HG03558 (cell line): ENCODE measurements at regions not wholly inside any gene's neighbourhood (a gene's known extent, or its start where the extent isn't known, plus 50 kb on each side); places are given as distances from the start of the nearest gene placed in this dataset.

Source experiments
- ATAC-seq: cut with Tn5 transposase; IDR thresholded peaks from one replicate; pipeline ENCODE4 v1.9.1; 2021; ENCODE audit warnings: moderate number of reproducible peaks; ENCODE audit not compliant: unreplicated experiment; ENCODE audit errors: extremely low read depth

DNA sequence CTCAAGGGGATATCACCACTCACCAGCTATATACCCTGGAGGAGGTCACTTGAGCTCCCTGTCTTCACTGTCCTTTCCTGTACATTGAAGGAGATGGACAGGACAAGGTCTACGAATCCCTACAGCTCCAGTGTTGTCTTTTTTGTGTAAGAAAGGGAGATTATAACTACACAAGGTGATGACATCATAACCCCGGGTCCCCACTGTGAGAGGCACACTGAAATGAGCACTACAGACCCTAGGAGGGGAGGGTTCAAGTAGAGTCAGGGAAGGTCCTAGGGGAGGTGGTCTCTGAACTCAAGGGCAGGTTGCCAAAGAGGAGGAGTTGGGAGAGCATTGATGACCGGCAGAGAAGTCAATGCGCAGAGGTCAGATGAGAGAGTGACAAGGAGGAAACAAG is 108.3 kb upstream of the SLC14A2 start:
- ATAC-seq = no peak

DNA sequence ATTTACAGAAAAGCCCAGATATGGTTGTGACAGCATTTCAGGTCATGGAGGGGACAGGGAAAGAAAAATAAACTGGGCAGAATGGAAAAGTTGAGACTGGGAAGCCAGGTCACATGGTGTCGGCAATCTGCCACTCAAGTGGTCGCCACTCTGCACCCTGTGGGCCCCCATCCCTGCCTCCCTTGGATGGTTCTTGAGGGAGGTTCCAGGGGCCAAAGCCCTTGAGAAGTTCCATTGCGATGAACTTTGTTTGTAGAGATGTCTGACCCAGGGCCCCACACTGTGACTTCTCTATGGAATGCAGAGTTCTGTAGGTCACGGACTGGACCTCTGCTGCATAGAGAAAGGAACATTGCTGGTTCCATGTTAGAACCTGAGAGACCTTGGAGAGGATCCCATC is 105.7 kb upstream of the SLC14A2 start:
- ATAC-seq = no peak

DNA sequence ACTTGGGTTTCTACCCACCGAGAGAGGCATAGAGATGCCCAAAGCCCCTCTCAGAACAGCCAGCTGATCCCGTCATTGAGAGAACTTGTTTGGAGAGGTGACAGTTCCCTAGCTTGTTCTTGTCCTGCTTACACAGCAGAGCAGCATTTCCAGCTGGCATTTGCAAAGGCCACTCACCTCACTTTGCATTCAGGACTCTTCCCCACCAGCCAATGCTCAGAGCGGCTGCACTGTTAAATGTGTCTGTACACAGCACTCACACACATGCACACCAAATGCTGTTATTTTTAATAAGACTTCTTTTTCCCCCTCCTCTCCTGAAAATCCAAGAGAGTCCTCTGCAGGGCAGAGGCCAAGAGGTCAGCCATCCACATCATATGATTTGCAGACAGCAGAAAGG is 104.6 kb upstream of the SLC14A2 start:
- no peak for ATAC-seq

DNA sequence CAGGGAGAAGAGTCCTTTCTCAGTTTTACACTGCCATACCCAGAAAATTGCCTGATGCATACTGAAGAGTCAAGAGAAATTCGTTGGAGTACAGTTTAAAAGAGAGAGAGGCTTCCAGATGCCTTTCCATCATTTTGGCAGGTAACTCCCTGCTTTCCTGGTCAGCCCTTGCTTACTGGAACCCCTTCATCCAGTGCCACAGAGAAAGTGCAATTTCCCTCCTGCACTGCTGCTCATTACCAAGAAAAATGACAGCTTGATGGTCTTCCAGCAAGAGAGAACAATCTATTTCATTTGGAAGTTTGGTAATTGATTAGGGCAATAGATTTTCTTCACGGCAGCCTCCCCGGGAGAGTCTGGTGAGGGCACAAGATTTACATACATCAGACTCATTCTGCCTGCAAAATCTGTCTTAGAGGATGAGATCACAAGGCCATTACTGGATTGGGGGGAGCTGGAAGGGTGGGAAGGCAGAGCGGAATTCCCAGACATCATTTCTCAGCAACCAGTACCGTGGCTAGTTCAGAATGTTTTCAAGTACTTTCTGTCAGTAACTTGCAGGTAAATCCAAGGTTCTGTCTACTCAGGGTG is 102.8 kb upstream of the SLC14A2 start:
- ATAC-seq = no peak

- ATAC-seq = no peak
Observed at GRCh38 chr18:45517181-45517741, 98.0 kb upstream of the SLC14A2 start.

GRCh38 chr18:45518311-45519155 is 96.7 kb upstream of the SLC14A2 start:
- ATAC-seq = no peak

GRCh38 chr18:45519411-45520280 is 95.6 kb upstream of the SLC14A2 start:
- no peak for ATAC-seq

DNA sequence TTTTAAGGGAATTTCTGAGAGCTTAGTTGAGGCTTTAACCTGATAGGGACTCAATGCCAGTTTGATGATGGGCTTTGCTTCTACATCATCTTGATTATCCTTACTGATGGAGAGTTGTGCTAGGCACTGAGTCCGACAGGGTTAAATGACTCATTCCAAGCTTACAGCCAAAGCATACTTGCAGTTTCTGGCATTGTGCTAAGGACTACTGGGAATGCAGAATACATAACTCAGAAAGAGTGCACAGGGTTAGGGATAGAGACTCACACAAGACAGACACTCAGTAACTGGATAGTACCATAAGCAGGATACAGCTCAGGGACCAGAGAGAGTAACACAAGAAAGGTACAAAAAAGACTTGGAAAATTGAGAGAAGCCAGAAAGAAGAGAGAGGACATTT is 94.1 kb upstream of the SLC14A2 start:
- ATAC-seq = no peak

- ATAC-seq = no peak
Observed at GRCh38 chr18:45521777-45522176, 93.5 kb upstream of the SLC14A2 start.

DNA sequence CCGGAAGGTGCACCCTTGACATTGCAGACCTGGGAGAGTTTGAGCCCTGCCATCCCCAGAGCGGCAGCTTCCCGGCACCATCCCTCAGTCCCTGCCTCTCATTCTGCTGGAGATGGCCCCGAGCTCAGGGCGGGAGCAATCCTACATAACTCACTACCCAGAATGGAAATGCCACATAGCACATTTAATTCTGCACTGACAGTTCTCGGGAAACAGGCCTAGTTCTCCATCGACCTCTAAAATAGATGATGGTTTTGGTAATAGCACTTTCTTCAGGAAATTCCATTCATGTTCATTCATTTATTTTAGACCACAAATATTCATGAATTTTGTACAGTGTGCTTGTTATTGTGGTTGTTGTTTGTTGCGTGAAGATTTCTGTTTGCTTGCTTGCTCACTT is 92.9 kb upstream of the SLC14A2 start:
- ATAC-seq = no peak

GRCh38 chr18:45525301-45525700 is 90.0 kb upstream of the SLC14A2 start:
- no peak for ATAC-seq

- no peak for ATAC-seq
Observed at GRCh38 chr18:45526114-45526841, 89.0 kb upstream of the SLC14A2 start.

- no peak for ATAC-seq
Observed at GRCh38 chr18:45527891-45528290, 87.4 kb upstream of the SLC14A2 start.

GRCh38 chr18:45528712-45529336 is 86.5 kb upstream of the SLC14A2 start:
- ATAC-seq = no peak

- ATAC-seq = no peak
Observed at GRCh38 chr18:45538444-45538843, 76.8 kb upstream of the SLC14A2 start.

GRCh38 chr18:45539491-45539891 is 75.8 kb upstream of the SLC14A2 start:
- ATAC-seq = no peak

DNA sequence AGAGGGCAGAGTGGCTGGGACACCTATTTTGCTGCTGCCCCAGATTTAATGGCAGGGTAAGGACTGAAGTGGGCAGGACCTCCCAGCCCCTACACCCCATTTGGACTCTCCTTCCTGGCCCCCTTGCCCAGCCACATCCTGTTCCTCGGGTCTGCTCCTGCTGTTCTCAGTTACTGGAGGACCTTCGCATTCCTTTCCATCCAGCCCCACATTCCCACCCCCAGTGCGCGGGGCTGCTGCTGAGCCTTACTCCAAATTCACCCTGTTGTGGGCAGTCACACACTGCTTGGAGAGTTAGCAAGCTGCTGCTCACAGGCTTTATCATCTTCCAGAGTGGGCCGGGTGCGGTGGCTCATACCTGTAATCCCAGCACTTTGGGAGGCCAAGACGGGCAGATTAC is 75.2 kb upstream of the SLC14A2 start:
- ATAC-seq = no peak

DNA sequence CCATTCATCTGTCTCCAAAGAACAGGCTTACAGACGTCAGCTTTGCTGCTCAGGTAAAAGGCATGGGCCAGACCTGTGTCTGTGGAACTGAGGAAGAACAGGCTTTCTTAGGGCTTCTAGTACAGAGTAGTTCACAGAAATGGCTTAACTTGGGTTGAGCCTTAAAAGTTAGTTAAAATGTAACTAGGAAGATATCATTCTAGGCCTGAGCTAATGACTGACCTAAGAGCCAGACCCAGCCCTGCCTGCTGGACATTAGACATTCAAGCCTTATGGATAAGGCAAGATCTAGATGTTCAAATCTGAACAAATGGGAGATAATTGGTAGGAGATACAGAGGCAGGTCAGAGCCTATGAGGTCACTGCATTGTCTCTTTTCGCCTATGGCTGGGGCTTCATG is 73.9 kb upstream of the SLC14A2 start:
- no peak for ATAC-seq

DNA sequence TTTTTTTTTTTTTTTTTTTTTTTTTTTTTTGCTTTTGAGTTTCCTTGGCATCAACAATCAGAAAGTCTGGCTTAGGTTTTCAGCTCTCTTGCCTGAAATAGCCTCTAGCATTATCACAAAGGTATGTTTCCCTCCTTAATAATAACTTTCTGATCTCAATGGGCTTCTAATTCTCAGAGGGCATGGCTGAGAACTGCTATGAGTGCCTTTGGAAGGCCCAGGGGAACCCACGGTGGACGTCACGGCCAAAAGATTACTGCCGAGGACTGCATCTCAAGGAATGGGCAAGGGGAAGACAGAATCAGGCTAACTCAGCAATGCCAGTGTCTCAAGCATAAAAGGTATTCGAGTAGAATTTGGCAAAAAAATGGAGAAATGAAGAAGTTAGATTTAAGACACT is 73.2 kb upstream of the SLC14A2 start:
- no peak for ATAC-seq

DNA sequence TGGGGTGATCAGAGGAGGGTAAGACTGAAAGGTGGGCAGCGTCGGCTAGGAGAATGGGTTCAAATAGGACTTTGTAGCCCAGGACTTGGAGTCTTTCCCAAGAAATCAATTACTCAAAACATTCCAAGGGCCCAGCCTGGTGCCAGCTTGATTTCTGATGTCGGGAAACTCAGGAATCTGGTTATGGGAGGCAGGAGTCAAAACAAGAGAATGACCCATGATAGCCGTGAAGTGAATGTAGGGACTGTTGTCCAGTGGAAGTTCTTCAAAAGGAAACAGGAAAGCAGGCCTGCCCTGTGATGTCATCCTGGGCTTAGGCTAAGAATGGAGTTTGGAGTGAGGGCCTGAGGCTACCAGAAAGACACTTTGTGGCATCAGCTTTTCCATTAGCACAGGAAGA is 67.4 kb upstream of the SLC14A2 start:
- ATAC-seq = no peak
